Dedifferentiated amniotic fluid mesenchymal stem cell (primary cell): ENCODE measurements at regions not wholly inside any gene's neighbourhood (a gene's known extent, or its start where the extent isn't known, plus 50 kb on each side); places are given as distances from the start of the nearest gene placed in this dataset.
A peak's percentile ranks its signal among the peaks of the same experiment; 100 is the strongest.
"Not testable (repeated sequence)": the region's sequence is repeated elsewhere in the genome, so short reads cannot be mapped to it uniquely, and the experiment has no call there.

Experiments
- DNase-seq: peaks from one replicate; pipeline ENCODE4 v3.0.0-alpha.2; 2016; ENCODE audit errors: extremely low spot score

DNA sequence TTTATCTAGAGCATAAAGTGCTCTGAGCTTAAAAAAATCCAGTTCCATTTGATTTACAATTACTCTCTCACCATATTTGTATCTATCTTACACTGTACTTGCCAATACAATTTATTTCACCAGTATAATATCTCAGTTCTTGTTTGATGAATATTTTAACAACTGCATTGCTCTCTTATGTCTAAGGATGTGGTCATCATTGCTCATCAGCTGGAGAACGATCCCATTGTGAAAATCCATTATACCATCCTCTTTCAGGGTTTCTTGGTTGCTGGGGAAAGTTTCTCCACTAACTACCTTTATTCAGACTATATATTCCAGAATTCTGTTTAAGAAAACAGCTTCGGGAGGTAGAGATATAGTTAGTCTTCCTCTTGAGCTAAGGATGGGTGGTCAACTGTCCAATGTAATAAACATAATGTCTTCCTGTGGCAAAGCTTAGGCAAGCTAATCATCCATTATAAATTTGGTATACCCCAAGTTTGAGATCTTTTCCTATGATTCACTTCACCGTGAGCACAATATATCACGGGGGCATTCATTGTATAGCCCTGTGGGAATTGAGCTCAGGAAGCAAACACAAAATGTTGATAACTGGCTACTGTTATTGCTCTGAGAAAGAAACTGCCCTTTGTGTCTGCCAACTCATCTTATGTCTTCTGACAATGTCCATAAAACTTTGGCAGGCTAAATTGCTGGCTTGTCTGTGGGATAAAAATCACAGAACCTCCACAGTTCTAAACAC, 2361.9 kb downstream of the ARAP2 start:
- no peak for DNase-seq

DNA sequence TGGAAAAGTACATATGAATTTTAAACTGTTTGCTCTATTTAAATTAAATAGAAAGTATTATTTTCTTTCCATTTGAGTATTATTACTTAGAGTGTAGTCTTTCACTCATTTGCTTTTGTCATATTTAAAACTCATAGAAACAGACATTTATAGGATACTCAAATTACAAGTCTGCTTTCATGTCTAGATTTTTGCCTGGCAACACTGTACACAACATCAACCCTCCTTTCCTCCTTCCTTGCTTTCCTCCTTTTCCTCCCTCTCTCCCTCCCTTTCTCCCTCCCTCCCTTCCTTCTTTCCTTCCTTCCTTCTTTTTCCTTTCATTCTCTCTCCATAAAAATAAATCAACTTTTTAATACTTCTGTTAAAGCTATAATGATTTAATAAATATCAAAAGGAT, 2361.2 kb downstream of the ARAP2 start:
- no peak for DNase-seq

DNA sequence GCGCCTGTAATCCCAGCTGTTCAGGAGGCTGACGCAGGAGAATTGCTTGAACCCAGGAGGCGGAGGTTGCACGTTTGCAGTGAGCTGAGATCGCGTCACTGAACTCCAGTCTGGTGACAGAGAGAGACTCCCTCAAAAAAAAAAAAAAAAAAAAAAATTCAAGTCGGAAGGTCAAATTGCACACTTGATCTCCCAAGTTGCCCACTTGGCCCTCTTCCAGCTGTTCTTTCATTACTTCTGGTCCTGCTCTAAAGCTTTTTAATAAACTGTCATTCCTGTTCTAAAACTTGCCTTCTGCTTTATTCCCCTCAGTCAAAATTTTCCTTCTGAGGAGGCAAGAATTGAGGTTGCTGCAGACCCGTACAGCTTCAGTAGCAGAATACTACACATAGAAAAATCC, 2358.0 kb downstream of the ARAP2 start:
- no peak for DNase-seq

DNA sequence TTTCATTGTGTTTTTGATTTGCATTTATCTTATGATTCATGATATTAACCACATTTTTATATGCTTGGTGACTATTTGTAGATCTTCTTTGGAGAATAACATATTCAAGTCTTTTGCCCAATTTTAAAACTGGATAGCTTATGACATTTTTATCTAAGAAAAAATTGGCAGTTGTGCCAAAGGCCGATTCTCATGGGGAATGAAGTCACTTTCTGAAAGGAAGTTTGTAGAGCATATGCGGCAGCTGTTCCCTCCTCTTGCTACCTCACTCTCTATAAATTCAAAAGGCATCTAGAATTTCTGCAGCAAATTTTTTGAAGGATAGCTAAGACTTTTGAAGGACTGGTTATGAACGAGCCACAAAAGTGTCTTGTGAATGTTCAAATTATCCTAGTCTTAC, 2353.5 kb downstream of the ARAP2 start:
- DNase-seq: no peak

DNA sequence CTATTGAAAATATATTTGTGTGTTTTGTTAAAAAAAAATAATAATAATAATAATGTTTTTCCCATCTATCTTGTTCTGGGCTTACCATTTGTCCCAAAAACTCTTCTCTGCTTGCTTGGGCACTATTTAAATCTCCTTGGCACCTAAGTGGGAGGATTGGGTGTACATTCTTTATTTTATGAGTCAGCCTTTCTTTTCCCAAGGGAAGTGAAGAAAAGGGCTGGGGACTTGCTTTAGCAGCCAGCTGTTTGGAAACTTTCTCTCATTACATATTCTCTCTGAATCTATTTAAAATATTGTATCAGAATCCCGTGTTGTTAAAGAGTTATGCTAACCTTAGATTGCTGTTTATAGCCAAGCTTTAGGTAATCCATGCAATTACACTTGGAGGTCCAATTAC, 2332.4 kb downstream of the ARAP2 start:
- no peak for DNase-seq

DNA sequence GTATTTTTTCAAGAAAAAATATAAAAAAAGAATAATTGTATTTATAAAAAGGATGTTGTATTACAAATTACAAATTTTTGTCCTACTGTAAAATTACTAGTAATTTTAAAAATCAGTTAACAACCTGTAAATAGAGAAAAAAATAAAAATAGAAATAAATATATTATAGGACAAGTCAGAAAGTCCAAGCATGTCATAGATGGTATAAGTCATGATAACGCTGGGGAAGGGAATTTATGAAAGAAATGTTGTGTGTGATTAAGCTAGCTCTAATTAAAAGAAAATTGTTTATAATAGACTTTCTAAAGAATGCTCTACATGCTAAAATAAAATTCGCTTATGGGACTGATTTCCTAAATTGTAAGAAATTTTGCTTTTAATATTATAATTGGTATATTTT, 2329.9 kb downstream of the ARAP2 start:
- DNase-seq: no peak

DNA sequence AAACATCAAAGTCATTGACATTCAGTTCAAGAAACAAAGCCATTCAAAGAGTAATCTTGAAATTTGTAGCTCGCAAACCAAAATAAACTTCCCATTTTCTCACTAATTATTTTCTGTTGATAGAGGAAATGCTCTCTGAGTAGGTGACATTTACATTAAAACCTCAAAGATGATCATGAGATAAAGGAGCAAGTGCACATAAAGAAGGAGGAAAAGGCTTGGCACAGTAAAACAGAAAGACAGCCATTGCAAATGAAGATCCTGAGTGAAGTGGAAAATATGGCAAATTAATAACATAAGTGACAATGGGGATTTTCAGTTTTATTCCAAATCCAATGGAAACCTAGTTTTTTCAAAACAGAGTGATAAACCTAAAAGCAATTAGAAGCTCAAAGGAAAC, 2320.8 kb downstream of the ARAP2 start:
- DNase-seq: no peak

DNA sequence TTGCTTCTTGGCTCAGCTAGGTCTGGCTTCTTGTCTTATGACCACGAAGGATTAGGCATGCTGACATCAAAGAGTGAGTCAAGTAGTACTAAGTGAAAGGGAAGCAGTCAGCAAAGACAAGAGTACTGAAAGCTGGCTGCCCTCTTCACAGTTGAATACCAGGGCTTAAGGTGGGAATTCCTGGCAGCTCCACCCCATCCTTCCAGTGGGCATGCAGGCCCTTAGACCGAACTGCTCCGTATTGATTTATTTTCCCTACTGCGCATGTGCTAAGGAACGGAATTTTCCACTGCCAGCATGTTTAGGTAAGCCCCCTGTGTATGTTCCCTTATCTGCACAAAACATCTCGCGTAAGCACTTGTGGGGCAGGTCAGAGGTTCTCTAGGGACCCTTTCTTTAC, 2320.1 kb downstream of the ARAP2 start:
- peak; percentile 24 for DNase-seq

DNA sequence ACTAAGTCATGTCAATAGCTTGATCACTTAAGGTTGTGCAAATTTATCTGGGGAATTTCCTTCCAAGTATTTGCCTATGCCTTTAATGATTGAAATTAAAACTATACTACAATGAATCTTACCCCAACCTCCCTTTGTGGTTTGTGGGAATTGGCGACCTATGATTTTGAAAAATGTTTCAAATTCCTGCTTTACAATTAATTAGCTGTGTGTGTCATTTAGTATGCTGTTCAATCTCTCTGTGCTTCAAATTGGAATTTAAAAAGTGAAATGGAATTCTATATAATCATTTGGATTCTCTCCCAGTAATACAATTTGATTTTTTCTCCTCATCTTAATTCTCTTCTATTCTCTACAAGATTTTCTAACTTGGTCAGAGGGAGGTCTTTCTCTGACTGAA, 2319.5 kb downstream of the ARAP2 start:
- no peak for DNase-seq

DNA sequence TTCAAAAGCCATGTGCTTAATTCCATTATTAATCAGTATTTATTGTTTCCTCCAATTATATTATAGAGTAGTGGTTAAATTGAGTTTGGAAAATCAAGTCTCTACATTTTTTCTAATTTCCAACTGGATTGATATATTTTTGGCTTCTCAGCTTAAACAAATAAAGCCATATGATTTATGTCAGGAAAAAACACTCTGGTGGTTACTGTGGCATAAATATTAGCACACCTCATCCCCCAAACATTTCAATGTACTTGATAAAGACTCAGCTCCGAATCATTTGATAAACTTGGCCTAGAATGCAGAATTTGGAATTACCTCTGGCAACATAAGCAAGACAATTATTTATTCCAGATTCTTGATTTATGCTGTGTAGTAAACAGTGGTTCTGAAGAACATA, 2313.8 kb downstream of the ARAP2 start:
- DNase-seq: no peak

DNA sequence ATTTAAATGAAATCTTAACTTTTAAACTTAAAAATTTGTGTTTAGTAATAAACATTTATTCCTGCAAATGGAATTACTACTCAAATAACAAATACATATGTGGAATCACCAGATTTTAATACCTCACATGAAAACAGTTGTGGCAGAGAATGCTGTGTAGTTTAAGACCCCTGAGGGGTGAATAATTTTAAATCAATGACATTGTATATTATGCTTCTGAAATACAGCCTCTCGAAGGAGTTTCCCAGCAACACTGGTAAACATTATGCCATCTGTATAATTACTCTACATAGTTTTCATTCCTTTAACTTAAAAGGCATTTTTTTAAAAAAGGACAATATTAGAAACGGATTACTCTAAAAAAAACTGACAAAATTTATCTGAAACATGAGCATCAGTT, 2313.3 kb downstream of the ARAP2 start:
- peak; percentile 21 for DNase-seq

DNA sequence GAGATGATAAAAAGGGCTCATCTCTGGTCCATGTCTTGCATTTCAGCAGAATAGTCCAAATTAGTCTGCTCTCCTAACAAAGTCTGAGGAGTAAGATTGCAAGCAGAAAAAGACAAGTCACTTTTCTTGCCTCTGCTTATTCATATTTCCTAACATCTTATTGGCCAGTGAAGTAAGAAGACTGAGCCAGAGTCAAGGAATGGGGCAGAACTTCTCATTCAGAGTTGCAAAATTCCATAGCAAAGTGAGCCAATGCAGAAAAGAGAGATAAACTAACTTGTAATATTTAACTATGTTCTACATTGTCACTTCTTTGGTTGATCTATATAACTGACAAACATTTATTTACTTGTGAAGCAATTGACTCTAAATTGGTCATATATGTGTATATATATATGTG, 2304.0 kb downstream of the ARAP2 start:
- no peak for DNase-seq

DNA sequence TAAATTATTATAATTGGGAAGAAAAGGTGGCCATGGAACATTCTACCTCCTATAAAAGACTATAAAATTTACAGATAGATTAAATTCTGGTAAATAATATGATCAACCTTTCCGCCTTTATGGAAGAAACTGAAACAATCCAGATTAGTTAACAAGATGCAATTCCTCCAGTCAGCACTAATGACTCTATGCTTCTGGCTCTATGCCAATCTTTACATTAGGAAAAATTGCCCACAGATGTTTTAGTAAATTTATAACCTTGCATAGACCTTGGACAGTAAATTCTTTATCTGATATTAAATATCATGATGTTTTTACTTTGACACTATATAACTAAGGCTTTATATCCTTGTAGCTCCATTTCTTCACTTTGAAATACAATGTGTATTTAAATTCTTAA, 2302.5 kb downstream of the ARAP2 start:
- no peak for DNase-seq

DNA sequence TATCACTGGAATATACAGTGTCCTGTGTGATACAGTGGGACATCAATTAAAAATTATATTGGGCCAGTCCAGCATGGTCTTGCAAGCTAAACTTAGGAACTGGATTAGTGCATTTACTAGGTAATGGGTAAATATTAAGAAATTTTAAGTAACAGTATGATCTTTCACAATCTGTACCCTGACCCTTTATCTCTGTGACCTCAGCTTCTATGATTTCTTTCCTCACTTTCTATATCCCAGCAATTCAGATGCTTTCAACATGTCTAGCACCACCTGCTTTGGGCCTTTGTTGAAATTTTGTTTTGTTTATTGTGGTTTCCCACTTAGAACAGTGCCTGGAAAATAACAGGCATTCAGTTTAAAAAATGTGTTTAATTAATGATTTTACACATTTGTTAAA, 2295.4 kb downstream of the ARAP2 start:
- DNase-seq: no peak

DNA sequence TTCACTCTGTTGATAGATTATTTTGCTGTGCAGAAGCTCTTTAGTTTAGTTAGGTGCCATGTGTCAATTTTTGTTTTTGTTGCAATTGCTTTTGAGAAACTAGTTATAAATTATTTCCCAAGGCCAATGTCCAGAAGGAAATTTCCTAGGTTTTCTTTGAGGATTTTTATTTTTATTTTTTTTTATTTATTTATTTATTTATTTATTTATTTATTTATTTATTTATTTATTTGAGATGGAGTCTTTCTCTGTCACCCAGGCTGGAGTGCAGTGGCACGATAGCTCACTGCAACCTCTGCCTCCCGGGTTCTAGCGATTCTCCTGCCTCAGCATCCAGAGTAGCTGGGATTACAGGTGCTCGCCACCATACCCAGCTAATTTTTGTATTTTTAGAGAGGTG, 2290.5 kb downstream of the ARAP2 start:
- not testable (repeated sequence) for DNase-seq

DNA sequence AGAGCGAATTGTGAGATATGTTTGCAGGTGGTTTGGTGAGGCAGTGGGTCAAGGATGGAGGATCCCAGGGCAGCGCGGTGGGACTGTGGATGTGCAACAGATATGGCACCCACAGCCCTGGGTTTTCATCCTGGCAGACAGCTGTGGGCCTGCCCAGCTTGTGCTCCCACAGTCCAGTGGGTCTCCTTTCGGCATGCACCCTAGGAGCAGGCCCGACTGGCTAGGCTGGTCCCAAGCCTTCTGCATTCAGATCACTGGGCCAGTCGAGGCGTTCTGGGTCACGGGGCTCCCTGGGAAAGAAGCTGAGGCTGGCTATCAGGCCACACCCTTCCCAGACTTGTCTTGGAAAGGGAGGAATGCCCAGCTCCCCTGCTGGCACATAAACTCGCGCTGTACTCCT, 2289.6 kb downstream of the ARAP2 start:
- no peak for DNase-seq

DNA sequence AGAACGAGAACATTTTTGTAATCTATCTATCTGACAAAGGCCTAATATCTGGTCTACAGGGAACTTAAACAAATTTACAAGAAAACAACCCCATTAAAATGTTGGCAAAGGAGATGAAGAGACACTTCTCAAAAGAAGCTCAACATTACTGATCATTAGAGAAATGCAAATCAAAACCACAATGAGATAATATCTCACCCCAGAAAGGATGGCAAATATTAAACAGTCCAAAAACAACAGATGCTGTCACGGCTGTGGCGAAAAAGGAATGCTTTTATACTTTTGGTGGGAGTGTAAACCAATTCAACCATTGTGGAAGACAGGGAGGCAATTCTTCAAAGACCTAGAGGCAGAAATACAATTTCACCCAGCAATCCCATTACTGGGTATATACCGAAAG, 2284.8 kb downstream of the ARAP2 start:
- no peak for DNase-seq

DNA sequence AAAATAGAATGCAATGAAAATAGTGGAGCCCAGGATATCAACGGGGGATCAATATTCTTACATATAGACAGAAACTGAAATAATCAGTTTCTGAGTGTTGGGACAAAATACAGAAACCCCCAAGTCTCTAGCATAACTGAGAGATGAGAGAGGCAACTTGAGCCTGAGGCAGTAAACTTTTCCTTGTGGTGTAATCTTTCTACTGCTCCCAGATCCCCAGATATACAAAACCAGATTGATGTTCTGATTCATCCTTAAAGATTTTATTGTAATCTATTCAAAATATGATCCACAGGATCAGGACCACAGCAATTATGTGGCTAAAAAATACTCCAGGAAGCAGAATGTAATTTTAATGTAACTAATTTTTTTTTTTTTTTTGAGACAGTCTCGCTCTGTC, 2282.6 kb downstream of the ARAP2 start:
- DNase-seq: peak; percentile 37

DNA sequence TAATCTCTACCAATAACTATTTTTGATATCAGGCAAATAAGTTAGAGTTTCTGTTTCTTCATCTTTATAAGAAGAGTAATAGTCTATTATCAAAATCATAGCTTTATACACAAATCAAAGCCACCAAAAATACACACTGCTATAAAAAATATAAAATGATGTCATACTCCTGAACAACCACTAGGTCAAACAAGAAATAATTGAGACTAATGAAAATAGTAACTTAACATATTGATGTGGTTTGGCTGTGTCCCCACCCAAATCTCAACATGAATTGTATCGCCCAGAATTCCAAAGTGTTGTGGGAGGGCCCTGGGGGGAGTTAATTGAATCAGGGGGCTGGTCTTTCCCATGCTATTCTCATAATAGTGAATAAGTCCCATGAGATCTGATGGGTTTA, 2277.5 kb downstream of the ARAP2 start:
- no peak for DNase-seq

DNA sequence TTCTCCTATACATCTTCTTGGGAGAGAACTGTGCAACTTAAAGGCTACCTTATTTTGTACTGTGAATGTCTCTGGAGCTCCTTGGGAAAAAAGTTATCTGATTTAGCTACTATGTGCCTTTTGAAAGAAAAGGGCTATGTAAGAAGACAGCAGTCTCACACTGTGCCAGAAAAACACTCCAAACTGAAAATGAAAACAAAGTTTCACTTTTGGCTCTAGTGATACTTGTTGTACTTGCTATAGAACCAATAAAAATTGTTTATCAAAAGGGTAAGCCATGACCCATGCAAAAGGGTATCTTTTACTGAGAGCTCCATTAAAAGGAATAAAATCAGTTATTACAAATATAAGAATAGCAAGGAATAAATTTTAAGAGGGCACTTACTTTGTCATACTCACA, 2270.0 kb downstream of the ARAP2 start:
- DNase-seq: no peak

DNA sequence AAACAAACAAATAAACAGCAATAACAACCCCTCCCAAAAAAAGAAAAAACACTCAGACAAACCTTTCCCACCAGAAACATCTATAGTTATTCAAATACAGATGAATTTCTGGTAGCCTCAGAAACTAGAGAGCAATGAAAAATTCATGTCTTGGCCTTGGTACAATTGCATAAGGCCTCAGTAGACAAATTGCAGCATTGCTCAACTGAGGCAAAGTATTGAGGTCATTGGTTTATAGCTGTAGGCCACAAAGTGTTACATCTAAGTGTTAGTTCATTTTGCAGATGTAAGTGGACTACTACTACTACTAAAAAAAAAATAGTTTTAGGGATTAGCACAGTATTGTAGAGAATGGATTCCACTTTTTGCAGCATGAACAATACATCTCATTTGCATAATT, 2268.3 kb downstream of the ARAP2 start:
- DNase-seq: no peak

DNA sequence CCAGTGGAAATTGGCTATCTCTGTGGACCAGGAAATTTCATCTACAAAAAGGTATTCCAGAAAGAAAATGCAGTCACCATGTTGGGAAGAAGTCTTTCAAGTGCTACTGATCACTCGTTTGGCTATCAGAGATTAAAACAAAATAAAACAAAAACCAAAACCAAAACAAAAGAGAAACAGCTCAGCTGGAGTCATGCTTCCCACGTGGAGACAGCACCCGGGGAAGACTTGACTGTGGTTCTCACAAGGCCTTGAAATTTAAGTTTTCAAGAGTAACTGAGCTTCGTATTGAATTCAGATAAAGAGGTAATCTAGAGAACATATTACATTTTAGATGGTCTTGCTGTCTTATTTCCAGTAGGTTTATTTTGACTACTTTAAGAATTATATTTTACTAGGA, 2264.5 kb downstream of the ARAP2 start:
- DNase-seq: not testable (repeated sequence)

DNA sequence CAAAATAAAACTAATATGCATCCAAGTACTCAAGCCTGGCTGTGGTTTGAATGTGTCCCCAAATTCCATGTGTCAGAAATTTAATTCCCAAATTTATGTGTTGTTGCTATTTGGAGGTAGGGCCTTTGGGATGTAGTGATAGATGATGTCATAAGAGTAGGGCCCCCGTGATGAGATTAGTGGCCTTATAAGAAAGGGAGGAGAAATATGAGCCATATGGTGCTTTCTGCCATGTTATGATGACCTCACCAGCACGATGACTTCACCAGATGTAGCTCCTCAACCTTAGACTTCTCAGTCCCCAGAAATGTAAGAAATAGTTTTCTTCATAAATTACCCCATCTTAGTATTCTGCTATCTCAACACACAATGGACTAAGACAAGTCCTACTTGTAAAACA, 2264.0 kb downstream of the ARAP2 start:
- no peak for DNase-seq

DNA sequence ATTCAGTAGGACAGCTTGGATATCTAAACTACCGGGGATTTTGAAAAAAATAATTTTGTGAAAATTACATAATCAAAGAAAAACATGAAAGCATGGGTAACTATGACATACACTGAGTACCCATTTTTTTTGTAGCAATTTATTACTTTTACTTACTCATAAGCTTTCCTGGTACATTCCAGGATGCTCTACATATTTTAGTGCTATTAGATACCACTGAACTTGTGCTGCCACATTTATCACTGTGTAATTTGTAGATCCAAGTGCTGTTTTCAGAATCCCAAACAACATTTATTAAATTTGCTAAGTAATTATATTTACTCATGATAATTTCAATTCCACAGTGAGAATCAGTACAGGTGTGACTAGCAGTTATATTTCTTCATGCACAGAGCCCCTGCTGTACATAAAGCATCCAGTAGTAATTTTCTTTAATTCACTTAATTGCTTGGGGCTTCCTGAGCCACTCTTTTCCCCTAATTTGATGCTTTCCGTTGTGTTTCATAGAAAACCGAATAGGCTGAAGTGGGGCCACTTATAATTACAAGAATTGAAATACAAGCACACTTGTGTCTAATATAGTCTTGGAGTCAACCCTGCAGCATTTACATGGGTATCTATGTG, 2254.4 kb downstream of the ARAP2 start:
- DNase-seq: no peak
